Progenitor cell of endocrine pancreas (in vitro differentiated cells): ENCODE measurements at regions not wholly inside any gene's neighbourhood (a gene's known extent, or its start where the extent isn't known, plus 50 kb on each side); places are given as distances from the start of the nearest gene placed in this dataset.

Source experiments
- DNase-seq: peaks from one replicate; pipeline ENCODE4 v3.0.0; 2021; ENCODE audit warnings: low spot score; ENCODE audit not compliant: unreplicated experiment
- H3K27ac Mint-ChIP-seq: 2 replicates; pipeline ENCODE4 v1.8.0; 2021; ENCODE audit warnings: mild to moderate bottlenecking, moderate library complexity, mixed read lengths
- H3K27me3 Mint-ChIP-seq: 2 replicates; pipeline ENCODE4 v1.8.0; 2021; ENCODE audit warnings: mixed read lengths
- H3K36me3 Mint-ChIP-seq: 2 replicates; pipeline ENCODE4 v1.8.0; 2022; ENCODE audit warnings: mixed read lengths; ENCODE audit not compliant: insufficient read depth
- H3K4me1 Mint-ChIP-seq: 2 replicates; pipeline ENCODE4 v1.8.0; 2021; ENCODE audit warnings: low read depth, mixed read lengths
- H3K4me3 Mint-ChIP-seq: 2 replicates; pipeline ENCODE4 v1.8.0; 2021; ENCODE audit warnings: low read depth, mild to moderate bottlenecking, moderate library complexity, mixed read lengths
- H3K9me3 Mint-ChIP-seq: 2 replicates; pipeline ENCODE4 v1.8.0; 2021; ENCODE audit warnings: low read depth, mixed read lengths
- TF ChIP-seq, protein P1 (sequence below): fragments of 200-600 bp; sonication (generic); IDR thresholded peaks from one replicate; pipeline ENCODE4 v1.5.0; 2021; ENCODE audit warnings: antibody characterized with exemption, mild to moderate bottlenecking; ENCODE audit not compliant: unreplicated experiment

DNA sequence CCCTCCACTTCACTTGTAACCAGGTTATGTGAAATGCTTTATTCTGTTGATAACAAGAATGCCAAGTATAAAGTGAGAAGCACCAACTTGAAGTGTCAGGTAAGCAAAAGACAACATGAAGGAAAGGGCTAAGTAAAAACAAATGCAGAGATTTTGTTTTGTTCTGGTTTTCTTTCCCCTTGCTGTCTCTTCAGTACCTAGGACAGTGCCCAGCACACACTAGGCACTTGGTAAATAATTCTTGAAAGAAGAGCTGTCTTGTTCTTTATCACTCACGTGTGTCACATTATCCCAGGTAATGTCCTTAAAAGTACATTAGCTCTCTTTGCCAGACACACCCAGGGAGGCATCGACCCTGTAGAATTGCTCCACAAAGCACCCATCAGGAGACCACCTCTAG lies 350.0 kb upstream of the IRAK1BP1 start:
- H3K4me3 Mint-ChIP-seq = no peak overlapping the region
- H3K27ac Mint-ChIP-seq = no peak overlapping the region
- no peaks in the 10 kb centered on the region for H3K9me3 Mint-ChIP-seq
- TF ChIP-seq, protein P1, sequence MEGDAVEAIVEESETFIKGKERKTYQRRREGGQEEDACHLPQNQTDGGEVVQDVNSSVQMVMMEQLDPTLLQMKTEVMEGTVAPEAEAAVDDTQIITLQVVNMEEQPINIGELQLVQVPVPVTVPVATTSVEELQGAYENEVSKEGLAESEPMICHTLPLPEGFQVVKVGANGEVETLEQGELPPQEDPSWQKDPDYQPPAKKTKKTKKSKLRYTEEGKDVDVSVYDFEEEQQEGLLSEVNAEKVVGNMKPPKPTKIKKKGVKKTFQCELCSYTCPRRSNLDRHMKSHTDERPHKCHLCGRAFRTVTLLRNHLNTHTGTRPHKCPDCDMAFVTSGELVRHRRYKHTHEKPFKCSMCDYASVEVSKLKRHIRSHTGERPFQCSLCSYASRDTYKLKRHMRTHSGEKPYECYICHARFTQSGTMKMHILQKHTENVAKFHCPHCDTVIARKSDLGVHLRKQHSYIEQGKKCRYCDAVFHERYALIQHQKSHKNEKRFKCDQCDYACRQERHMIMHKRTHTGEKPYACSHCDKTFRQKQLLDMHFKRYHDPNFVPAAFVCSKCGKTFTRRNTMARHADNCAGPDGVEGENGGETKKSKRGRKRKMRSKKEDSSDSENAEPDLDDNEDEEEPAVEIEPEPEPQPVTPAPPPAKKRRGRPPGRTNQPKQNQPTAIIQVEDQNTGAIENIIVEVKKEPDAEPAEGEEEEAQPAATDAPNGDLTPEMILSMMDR = no peak
- no peaks in the 10 kb centered on the region for H3K27me3 Mint-ChIP-seq
- DNase-seq = no peak
- H3K36me3 Mint-ChIP-seq = no peaks in the 10 kb centered on the region
- H3K4me1 Mint-ChIP-seq = peaks cover 3% of the 10 kb centered on the region

DNA sequence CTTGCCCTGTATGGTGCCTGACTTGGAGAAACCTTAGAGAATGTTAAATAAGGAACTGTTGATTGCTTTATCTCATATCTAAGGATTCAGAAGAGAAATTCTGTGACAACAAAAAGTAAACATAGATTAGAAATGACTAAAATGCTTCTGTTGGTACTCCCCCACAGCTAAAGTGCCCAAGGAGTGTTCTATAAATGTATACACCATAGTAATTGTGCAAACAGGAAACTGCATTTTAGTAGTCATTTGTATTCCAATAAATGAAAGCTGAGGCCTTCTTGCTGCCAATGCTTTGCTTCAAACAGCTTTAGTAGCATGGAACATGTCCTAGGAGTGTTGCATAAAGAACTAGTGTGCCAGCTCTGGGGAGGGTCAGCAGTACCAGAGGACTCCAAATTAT lies 343.7 kb upstream of the IRAK1BP1 start:
- Mint-ChIP-seq H3K27me3 (no peaks in the 10 kb centered on the region), H3K27ac (no peak overlapping the region), H3K4me1 (no peaks in the 10 kb centered on the region), H3K36me3 (no peaks in the 10 kb centered on the region), H3K9me3 (no peaks in the 10 kb centered on the region), H3K4me3 (no peak overlapping the region)
- DNase-seq = no peak
- TF ChIP-seq, protein P1 = no peak

DNA sequence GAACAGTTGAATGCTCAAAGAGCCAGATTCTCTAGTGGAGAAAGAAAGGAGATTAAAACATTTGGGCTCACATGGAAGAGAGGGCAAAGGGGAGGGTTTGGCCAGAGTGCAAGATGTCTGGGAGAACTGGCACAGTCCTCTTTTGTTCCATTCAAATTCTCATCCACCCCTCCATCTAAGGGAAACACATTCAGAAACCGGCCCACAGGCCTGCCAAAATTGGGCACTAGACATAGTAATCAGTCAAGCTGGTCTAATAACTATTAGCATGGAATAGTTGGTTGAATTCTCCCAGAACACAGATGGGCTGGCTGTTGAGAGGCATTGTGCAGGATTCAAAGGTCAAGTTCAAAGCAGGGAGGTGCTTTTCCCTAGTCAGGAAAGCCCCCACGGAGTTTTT lies 341.4 kb upstream of the IRAK1BP1 start:
- Mint-ChIP-seq H3K4me1 (no peaks in the 10 kb centered on the region), H3K4me3 (no peak overlapping the region), H3K27ac (no peak overlapping the region), H3K9me3 (no peaks in the 10 kb centered on the region), H3K27me3 (no peaks in the 10 kb centered on the region), H3K36me3 (no peaks in the 10 kb centered on the region)
- TF ChIP-seq, protein P1 = no peak
- no peak for DNase-seq

DNA sequence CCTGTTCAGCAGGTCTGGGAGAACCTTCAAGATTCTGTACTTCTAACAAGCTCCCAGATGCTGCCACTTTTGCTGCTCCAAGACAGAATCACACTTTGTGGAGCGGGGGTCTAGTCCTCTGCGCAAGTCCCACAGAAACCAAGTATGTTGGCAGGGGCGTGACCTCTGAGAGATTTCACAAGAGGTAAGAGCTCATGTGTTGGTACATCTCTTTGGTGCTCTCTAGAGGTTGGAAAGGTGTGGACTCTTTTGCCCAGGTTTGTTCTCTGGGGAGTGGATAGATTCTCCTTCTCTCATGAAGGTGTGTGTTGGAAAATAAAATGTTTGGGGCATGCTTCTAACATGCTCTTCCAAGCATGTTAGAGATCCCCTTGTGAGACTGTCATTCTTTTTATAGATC lies 340.9 kb upstream of the IRAK1BP1 start:
- H3K9me3 Mint-ChIP-seq = no peaks in the 10 kb centered on the region

GRCh38 chr6:78528926-78529325 lies 338.4 kb upstream of the IRAK1BP1 start:
- no peaks in the 10 kb centered on the region for H3K27me3 Mint-ChIP-seq
- TF ChIP-seq, protein P1 = no peak
- H3K9me3 Mint-ChIP-seq = no peaks in the 10 kb centered on the region
- no peak overlapping the region for H3K27ac Mint-ChIP-seq
- H3K4me1 Mint-ChIP-seq = no peaks in the 10 kb centered on the region
- no peak overlapping the region for H3K4me3 Mint-ChIP-seq
- no peaks in the 10 kb centered on the region for H3K36me3 Mint-ChIP-seq
- no peak for DNase-seq

More for the DNA sequence above, 340.9 kb upstream of the IRAK1BP1 start:
- DNase-seq = no peak
- Mint-ChIP-seq H3K27ac (no peak overlapping the region), H3K36me3 (no peaks in the 10 kb centered on the region), H3K4me3 (no peak overlapping the region), H3K27me3 (no peaks in the 10 kb centered on the region), H3K4me1 (no peaks in the 10 kb centered on the region)
- TF ChIP-seq, protein P1 = no peak

- H3K27me3 Mint-ChIP-seq = no peaks in the 10 kb centered on the region
- no peaks in the 10 kb centered on the region for H3K4me1 Mint-ChIP-seq
- H3K27ac Mint-ChIP-seq = no peak overlapping the region
- TF ChIP-seq, protein P1 = no peak
- H3K36me3 Mint-ChIP-seq = no peaks in the 10 kb centered on the region
- DNase-seq = no peak
- no peaks in the 10 kb centered on the region for H3K9me3 Mint-ChIP-seq
- no peak overlapping the region for H3K4me3 Mint-ChIP-seq
These were observed 337.1 kb upstream of the IRAK1BP1 start for GRCh38 chr6:78530208-78530607.
